GM12878 (cell line): ENCODE measurements at regions not wholly inside any gene's neighbourhood (a gene's known extent, or its start where the extent isn't known, plus 50 kb on each side); places are given as distances from the start of the nearest gene placed in this dataset.

Source experiments
- ATAC-seq: fragments of 200-7000 bp; cut with Tn5 transposase; 3 replicates; pipeline ENCODE4 v1.9.1; 2020; ENCODE audit warnings: mild to moderate bottlenecking, moderate library complexity
- BruUV-seq: library from RNA; stranded (reverse); fragments of 400-500 nt; replicated peaks from 2 replicates; lab custom pipeline; 2021; lab: Mats Ljungman, UMichigan
- CTCF ChIA-PET: fragments of 300-600 bp; sonication (Branson Sonifier 250); formaldehyde crosslinking; extraction: SDS; loops from one replicate; lab custom pipeline; 2021; ENCODE audit warnings: inconsistent platforms; lab: Yijun Ruan, JAX
- POLR2A ChIA-PET: fragments of 350-600 bp; formaldehyde crosslinking; extraction: SDS; loops from one replicate; lab custom pipeline; 2021; ENCODE audit warnings: inconsistent platforms; lab: Charles Lee
- RAD21 ChIA-PET: fragments of 300-600 bp; sonication (Branson Sonifier 250); formaldehyde crosslinking; loops from one replicate; lab custom pipeline; 2023; ENCODE audit warnings: antibody characterized with exemption; ENCODE audit not compliant: unreplicated experiment; lab: Charles Lee
- SMC1A ChIA-PET: fragments of 300-600 bp; sonication (Branson Sonifier 250); formaldehyde crosslinking; loops from one replicate; lab custom pipeline; 2023; ENCODE audit not compliant: unreplicated experiment, uncharacterized antibody; lab: Charles Lee
- DNase-seq: peaks from one replicate; pipeline ENCODE4 v3.0.0-alpha.2; 2011; ENCODE audit warnings: low read depth, low spot score
- FAIRE-seq: peaks from 3 replicates; lab custom pipeline; 2011; peaks lifted over from hg19 to GRCh38; lab: Jason Lieb, UNC
- H2AFZ ChIP-seq: 2 replicates; pipeline ENCODE4 v1.6.0; 2011; ENCODE audit warnings: low read depth, low read length, control low read depth; ENCODE audit not compliant: control insufficient read depth
- H3K27ac ChIP-seq: 2 replicates; pipeline ENCODE4 v1.5.1; 2011; ENCODE audit warnings: control low read depth; ENCODE audit not compliant: control insufficient read depth, insufficient read depth
- H3K27me3 ChIP-seq, 2 experiments: replicated peaks in 1 of 2; 2 replicates each; pipeline versions ENCODE4 v1.6.0 to v1.6.1; 2011; ENCODE audit warnings: low read length in 1 of 2; ENCODE audit not compliant: control insufficient read depth in 2 of 2, insufficient read depth in 2 of 2
- H3K36me3 ChIP-seq, 2 experiments: 2 replicates each; pipeline ENCODE4 v1.5.1; 2011; ENCODE audit warnings: low read length in 1 of 2; ENCODE audit not compliant: control insufficient read depth in 2 of 2, insufficient read depth in 2 of 2
- H3K4me1 ChIP-seq: 2 replicates; pipeline ENCODE4 v1.6.1; 2011; ENCODE audit warnings: mild to moderate bottlenecking, low read length, moderate library complexity, mixed read lengths; ENCODE audit not compliant: control insufficient read depth, insufficient read depth
- H3K4me2 ChIP-seq: 2 replicates; pipeline ENCODE4 v1.6.0; 2011; ENCODE audit warnings: control low read depth; ENCODE audit not compliant: control insufficient read depth, insufficient read depth
- H3K4me3 ChIP-seq: fragments of 200-600 bp; sonication (generic); 2 replicates; pipeline ENCODE4 v1.5.1; 2016
- H3K79me2 ChIP-seq: 2 replicates; pipeline ENCODE4 v1.6.0; 2011; ENCODE audit warnings: low read length; ENCODE audit not compliant: control insufficient read depth, insufficient read depth
- H3K9ac ChIP-seq: 2 replicates; pipeline ENCODE4 v1.8.0; 2011; ENCODE audit warnings: low read length, control low read depth, mixed read lengths; ENCODE audit not compliant: control insufficient read depth, insufficient read depth
- H3K9me3 ChIP-seq: replicated peaks from 3 replicates; pipeline ENCODE4 v1.5.1; 2011; ENCODE audit warnings: mild to moderate bottlenecking, low read length; ENCODE audit not compliant: control insufficient read depth, insufficient read depth
- H4K20me1 ChIP-seq: 2 replicates; pipeline ENCODE4 v1.6.0; 2011; ENCODE audit not compliant: control insufficient read depth, insufficient read depth
- CBX3 ChIP-seq: fragments of 200-600 bp; sonication (generic); IDR thresholded peaks from 2 replicates; pipeline ENCODE4 v1.6.1; 2016; ENCODE audit warnings: low read depth, borderline replicate concordance
- CEBPZ ChIP-seq: fragments of 150-350 bp; IDR thresholded peaks from 2 replicates; pipeline ENCODE4 v1.6.1; 2016; ENCODE audit warnings: low read depth, low read length
- CHD1 ChIP-seq: IDR thresholded peaks from 2 replicates; pipeline ENCODE4 v1.6.1; 2012; ENCODE audit warnings: low read depth, low read length, improper control_type of control experiment
- CTCF ChIP-seq, 3 experiments: IDR thresholded peaks in 2 of 3; conservative IDR thresholded peaks in 1 of 3; 2 replicates each; pipeline ENCODE4 v1.5.1; 2011; ENCODE audit warnings: low read depth in 3 of 3, low read length in 3 of 3, mild to moderate bottlenecking in 3 of 3, control low read depth in 2 of 3, moderate library complexity in 2 of 3, inconsistent platforms in 1 of 3, mixed read lengths in 1 of 3; ENCODE audit not compliant: control insufficient read depth in 2 of 3, insufficient read depth in 1 of 3; ENCODE audit errors: extremely low read depth in 1 of 3
- DPF2 ChIP-seq: fragments of 450-650 bp; IDR thresholded peaks from 2 replicates; pipeline ENCODE4 v1.6.1; 2017; ENCODE audit warnings: mild to moderate bottlenecking
- HDGF ChIP-seq: fragments of 450-650 bp; IDR thresholded peaks from 2 replicates; pipeline ENCODE4 v1.6.1; 2016; ENCODE audit warnings: antibody characterized with exemption
- IRF5 ChIP-seq: fragments of 450-650 bp; IDR thresholded peaks from 2 replicates; pipeline ENCODE4 v1.6.1; 2017; ENCODE audit warnings: borderline replicate concordance
- PAX5 ChIP-seq: IDR thresholded peaks from 2 replicates; pipeline ENCODE4 v1.6.1; 2011; ENCODE audit warnings: low read depth, low read length, borderline replicate concordance
- RAD21 ChIP-seq: IDR thresholded peaks from 2 replicates; pipeline ENCODE4 v1.6.1; 2011; ENCODE audit warnings: mild to moderate bottlenecking, low read depth, low read length, moderate library complexity; ENCODE audit not compliant: insufficient read depth
- RAD51 ChIP-seq: fragments of 450-650 bp; IDR thresholded peaks from 2 replicates; pipeline ENCODE4 v1.6.1; 2016; ENCODE audit warnings: moderate library complexity, mild to moderate bottlenecking, inconsistent platforms
- SRF ChIP-seq, 2 experiments: IDR thresholded peaks; 2 replicates each; pipeline ENCODE4 v1.6.1; 2011; ENCODE audit warnings: low read depth in 2 of 2, low read length in 2 of 2, mild to moderate bottlenecking in 1 of 2, moderate library complexity in 1 of 2
- TARDBP ChIP-seq: IDR thresholded peaks from 2 replicates; pipeline ENCODE4 v1.6.1; 2016; ENCODE audit warnings: borderline replicate concordance
- ZNF592 ChIP-seq: fragments of 450-650 bp; IDR thresholded peaks from 2 replicates; pipeline ENCODE4 v1.6.1; 2017; ENCODE audit warnings: mild to moderate bottlenecking, moderate library complexity
- WGBS: methylation state at CpG from one replicate; pipeline ENCODE4 v1.1.6; 2016; ENCODE audit warnings: low lambda C conversion rate; ENCODE audit not compliant: insufficient replicate concordance, insufficient coverage; ENCODE audit errors: missing lambda C conversion rate; 5-methylcytosine and 5-hydroxymethylcytosine counted together
- in situ Hi-C: fragments of 300-500 bp; cut with MboI; formaldehyde crosslinking; loops from 9 replicates; pipeline ENCODE4 v1.14.3; 2018; ENCODE audit warnings: mixed read lengths
- intact Hi-C: fragments of 100-400 bp; cut with micrococcal nuclease; formaldehyde crosslinking; loops from one replicate; pipeline ENCODE4 v1.14.2; 2022; ENCODE audit not compliant: unreplicated experiment

GRCh38 chr6:94099072-94099471 lies 679.7 kb upstream of the EPHA7 start:
- RAD21 ChIA-PET = no interaction called here
- POLR2A ChIA-PET = no interaction called here
- no TSS peak for BruUV-seq
- intact Hi-C loops = no loop called here
- ATAC-seq = no peak
- no peaks in the 10 kb centered on the region for H4K20me1 ChIP-seq
- H3K79me2 ChIP-seq = no peaks in the 10 kb centered on the region
- H3K36me3 ChIP-seq = no peaks in the 10 kb centered on the region
- no peak overlapping the region for H3K27ac ChIP-seq
- H3K27me3 ChIP-seq = no peaks in the 10 kb centered on the region
- no peak overlapping the region for H3K4me2 ChIP-seq
- SMC1A ChIA-PET = interaction anchor here (1.1 kb wide), 1 partner anchor 28 kb away, joined by 3 read pairs; no protein-coding TSS in a partner anchor
- H3K4me1 ChIP-seq = no peaks in the 10 kb centered on the region
- H3K9me3 ChIP-seq = no peaks in the 10 kb centered on the region
- no peak overlapping the region for H3K4me3 ChIP-seq
- no peak overlapping the region for H3K9ac ChIP-seq
- CTCF ChIA-PET = no interaction called here
- no peak for FAIRE-seq
- WGBS = 11% methylated on average over 4 of the region's 4 CpGs
- no peak overlapping the region for H2AFZ ChIP-seq
- in situ Hi-C loops = no loop called here
- DNase-seq = no peak
- TF ChIP-seq DPF2 = no peak
- no peak for TF ChIP-seq ZNF592
- TF ChIP-seq PAX5 = no peak
- no peak for TF ChIP-seq CHD1
- TF ChIP-seq CEBPZ = no peak
- no peak for TF ChIP-seq IRF5
- no peak for TF ChIP-seq CBX3
- TF ChIP-seq RAD21 = no peak
- no peak for TF ChIP-seq SRF (IDR thresholded peaks at IDR 0.05; ENCODE audit: low read depth in 2 of 2, low read length in 2 of 2)
- no peak for TF ChIP-seq CTCF (IDR thresholded peaks at IDR 0.05 in 2 of 3, conservative IDR thresholded peaks at IDR 0.05 in 1 of 3; ENCODE audit: control insufficient read depth in 2 of 3, extremely low read depth in 1 of 3, insufficient read depth in 1 of 3, low read depth in 3 of 3, low read length in 3 of 3)
- TF ChIP-seq TARDBP = no peak
- no peak for TF ChIP-seq HDGF
- TF ChIP-seq RAD51 = no peak
